BLaER1 treated with 17β-estradiol and CSF1 and Interleukin-3, amounts not matched to agents 10 nM and 100 nM (cell line): ENCODE measurements at regions not wholly inside any gene's neighbourhood (a gene's known extent, or its start where the extent isn't known, plus 50 kb on each side); places are given as distances from the start of the nearest gene placed in this dataset.
"Not testable (repeated sequence)": the region's sequence is repeated elsewhere in the genome, so short reads cannot be mapped to it uniquely, and the experiment has no call there.

ENCODE experiments used
- H3K27ac ChIP-seq, 11 experiments: shearing (Covaris generic); formaldehyde crosslinking; 2 replicates each; pipeline ENCODE4 v1.8.1; 2022
- H3K27me3 ChIP-seq, 11 experiments: shearing (Covaris generic); formaldehyde crosslinking; 2 replicates each; pipeline ENCODE4 v1.8.1; 2022
- H3K36me3 ChIP-seq, 11 experiments: shearing (Covaris generic); formaldehyde crosslinking; 2 replicates each; pipeline ENCODE4 v1.8.1; 2022
- H3K4me1 ChIP-seq, 10 experiments: shearing (Covaris generic); formaldehyde crosslinking; 2 replicates each; pipeline ENCODE4 v1.8.1; 2022
- H3K4me2 ChIP-seq, 11 experiments: shearing (Covaris generic); formaldehyde crosslinking; 2 replicates each; pipeline ENCODE4 v1.8.1; 2022
- H3K4me3 ChIP-seq, 10 experiments: shearing (Covaris generic); formaldehyde crosslinking; 2 replicates each; pipeline ENCODE4 v1.8.1; 2022
- H3K9ac ChIP-seq, 11 experiments: shearing (Covaris generic); formaldehyde crosslinking; 2 replicates each; pipeline ENCODE4 v1.8.1; 2022
- H3K9me3 ChIP-seq, 11 experiments: shearing (Covaris generic); formaldehyde crosslinking; replicated peaks in 1 of 11; 2 replicates each; pipeline ENCODE4 v1.8.1; 2022
- H4K20me1 ChIP-seq, 11 experiments: shearing (Covaris generic); formaldehyde crosslinking; 2 replicates each; pipeline ENCODE4 v1.8.1; 2022
- Cebpa-rat ChIP-seq, 11 experiments: shearing (Covaris generic); IDR thresholded peaks; 2 replicates each; pipeline ENCODE4 v1.8.1; 2022

GRCh38 chr6:48560408-48560807 is 449.4 kb upstream of the PTCHD4 start:
- no peak for TF ChIP-seq Cebpa-rat (IDR thresholded peaks at IDR 0.05)
- Histone ChIP-seq H4K20me1 (no peaks in the 10 kb centered on the region), H3K36me3 (no peaks in the 10 kb centered on the region), H3K4me2 (no peak overlapping the region), H3K27ac (no peak overlapping the region), H3K9me3 (peaks cover 0 to 2% (median 0%) of the 10 kb centered on the region in 11 experiments; a peak in 2 of 22 replicates), H3K4me1 (no peaks in the 10 kb centered on the region), H3K4me3 (no peak overlapping the region), H3K9ac (no peak overlapping the region), H3K27me3 (no peaks in the 10 kb centered on the region)

DNA sequence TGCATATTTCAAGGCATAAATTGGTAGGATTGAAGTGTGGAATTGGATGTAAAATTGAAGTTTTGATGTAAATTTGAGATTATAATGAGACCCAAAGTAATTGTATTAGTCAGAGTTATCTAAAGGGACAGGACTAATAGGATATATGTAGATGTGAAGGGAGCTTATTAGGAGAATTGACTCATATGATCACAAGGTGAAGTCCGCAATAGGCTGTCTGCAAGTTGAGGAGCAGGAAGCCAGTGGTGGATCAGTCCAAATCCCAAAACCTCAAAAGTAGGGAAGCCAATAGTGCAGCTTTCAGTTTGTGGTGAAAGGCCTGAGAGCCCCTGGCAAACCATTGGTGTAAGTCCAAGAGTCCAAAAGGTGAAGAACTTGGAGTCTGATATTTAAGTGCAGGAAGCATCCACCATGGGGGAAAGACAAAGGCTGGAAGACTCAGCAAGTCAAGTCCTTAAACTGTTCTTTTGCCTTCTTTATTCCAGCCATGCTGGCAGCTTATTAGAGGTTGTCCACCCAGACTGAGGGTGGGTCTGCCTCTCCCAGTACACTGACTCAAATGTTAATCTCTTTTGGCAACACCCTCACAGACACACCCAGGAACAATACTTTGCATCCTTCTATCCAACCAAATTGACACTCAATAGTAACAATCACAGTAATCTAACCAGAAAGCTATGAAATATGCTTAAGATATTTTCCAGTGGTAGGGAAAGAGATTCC is 442.6 kb upstream of the PTCHD4 start:
- Histone ChIP-seq H3K4me2 (no peak overlapping the region), H3K36me3 (no peaks in the 10 kb centered on the region), H3K27ac (no peak overlapping the region), H3K27me3 (no peaks in the 10 kb centered on the region), H3K4me1 (no peaks in the 10 kb centered on the region), H4K20me1 (no peaks in the 10 kb centered on the region), H3K9me3 (peaks cover 0 to 14% (median 0%) of the 10 kb centered on the region in 11 experiments; a peak in 3 of 22 replicates), H3K4me3 (no peak overlapping the region), H3K9ac (no peak overlapping the region)
- no peak for TF ChIP-seq Cebpa-rat (IDR thresholded peaks at IDR 0.05)

GRCh38 chr6:48552905-48553304 is 441.9 kb upstream of the PTCHD4 start:
- H3K9me3 ChIP-seq: peaks cover 0 to 14% (median 0%) of the 10 kb centered on the region in 11 experiments; a peak in 3 of 22 replicates
- no peaks in the 10 kb centered on the region for H4K20me1 ChIP-seq
- H3K4me3 ChIP-seq: no peak overlapping the region
- no peak overlapping the region for H3K9ac ChIP-seq
- no peaks in the 10 kb centered on the region for H3K27me3 ChIP-seq
- no peaks in the 10 kb centered on the region for H3K36me3 ChIP-seq
- no peaks in the 10 kb centered on the region for H3K4me1 ChIP-seq
- TF ChIP-seq Cebpa-rat (IDR thresholded peaks at IDR 0.05): no peak
- no peak overlapping the region for H3K27ac ChIP-seq
- H3K4me2 ChIP-seq: no peak overlapping the region

GRCh38 chr6:48550603-48551002 is 439.6 kb upstream of the PTCHD4 start:
- H3K36me3 ChIP-seq: no peaks in the 10 kb centered on the region
- peaks cover 0 to 4% (median 0%) of the 10 kb centered on the region in 11 experiments; a peak in 1 of 22 replicates for H3K27me3 ChIP-seq
- H3K27ac ChIP-seq: no peak overlapping the region
- H3K4me1 ChIP-seq: no peaks in the 10 kb centered on the region
- TF ChIP-seq Cebpa-rat (IDR thresholded peaks at IDR 0.05): no peak
- no peak overlapping the region for H3K4me2 ChIP-seq
- H4K20me1 ChIP-seq: no peaks in the 10 kb centered on the region
- H3K9me3 ChIP-seq: peaks cover 0 to 14% (median 0%) of the 10 kb centered on the region in 11 experiments; a peak in 3 of 22 replicates
- no peak overlapping the region for H3K4me3 ChIP-seq
- no peak overlapping the region for H3K9ac ChIP-seq

- H3K4me1 ChIP-seq: no peaks in the 10 kb centered on the region
- H3K4me2 ChIP-seq: no peak overlapping the region
- H3K9me3 ChIP-seq: peaks cover 14 to 29% (median 18%) of the 10 kb centered on the region in 11 experiments
- no peak overlapping the region for H3K27ac ChIP-seq
- no peaks in the 10 kb centered on the region for H3K36me3 ChIP-seq
- H4K20me1 ChIP-seq: no peaks in the 10 kb centered on the region
- H3K27me3 ChIP-seq: peaks cover 0 to 28% (median 0%) of the 10 kb centered on the region in 11 experiments; a peak in 7 of 22 replicates
- H3K9ac ChIP-seq: no peak overlapping the region
- TF ChIP-seq Cebpa-rat (IDR thresholded peaks at IDR 0.05): peak in 1 of 11 experiments; percentile 42; a peak in 1 of 22 replicates
- H3K4me3 ChIP-seq: no peak overlapping the region
These were observed 431.2 kb upstream of the PTCHD4 start for GRCh38 chr6:48542191-48542590.

- H3K27me3 ChIP-seq: peaks cover 0 to 34% (median 0%) of the 10 kb centered on the region in 11 experiments; a peak in 7 of 22 replicates
- no peak for TF ChIP-seq Cebpa-rat (IDR thresholded peaks at IDR 0.05)
- no peaks in the 10 kb centered on the region for H4K20me1 ChIP-seq
- peaks cover 14 to 31% (median 18%) of the 10 kb centered on the region in 11 experiments for H3K9me3 ChIP-seq
- H3K36me3 ChIP-seq: no peaks in the 10 kb centered on the region
- no peak overlapping the region for H3K4me2 ChIP-seq
- H3K4me3 ChIP-seq: no peak overlapping the region
- no peaks in the 10 kb centered on the region for H3K4me1 ChIP-seq
- no peak overlapping the region for H3K9ac ChIP-seq
- H3K27ac ChIP-seq: no peak overlapping the region
These were observed 430.7 kb upstream of the PTCHD4 start for GRCh38 chr6:48541649-48542048.

- Histone ChIP-seq H3K27me3 (peaks cover 0 to 77% (median 0%) of the 10 kb centered on the region in 11 experiments; a peak in 7 of 22 replicates), H3K36me3 (no peaks in the 10 kb centered on the region), H3K4me3 (no peak overlapping the region), H3K27ac (no peak overlapping the region), H3K9me3 (peaks cover 0 to 12% (median 0%) of the 10 kb centered on the region in 11 experiments; a peak in 4 of 22 replicates), H3K4me1 (peaks cover 6 to 21% (median 18%) of the 10 kb centered on the region in 10 experiments), H4K20me1 (peaks cover 0 to 5% (median 0%) of the 10 kb centered on the region in 11 experiments; a peak in 2 of 22 replicates), H3K9ac (no peak overlapping the region), H3K4me2 (peak overlapping the region; percentile 47 to 78 (median 60))
- TF ChIP-seq Cebpa-rat (IDR thresholded peaks at IDR 0.05): no peak
These were observed 424.6 kb upstream of the PTCHD4 start for GRCh38 chr6:48535582-48536009.

- not testable (repeated sequence) for H4K20me1 ChIP-seq, H3K4me3 ChIP-seq, H3K27ac ChIP-seq, H3K9ac ChIP-seq, H3K9me3 ChIP-seq, H3K36me3 ChIP-seq, H3K4me2 ChIP-seq
- H3K4me1 ChIP-seq: peaks cover 6 to 28% (median 17%) of the 10 kb centered on the region in 10 experiments
- peaks cover 0 to 42% (median 0%) of the 10 kb centered on the region in 11 experiments; a peak in 7 of 22 replicates for H3K27me3 ChIP-seq
These were observed 420.0 kb upstream of the PTCHD4 start for GRCh38 chr6:48530978-48531377.

DNA sequence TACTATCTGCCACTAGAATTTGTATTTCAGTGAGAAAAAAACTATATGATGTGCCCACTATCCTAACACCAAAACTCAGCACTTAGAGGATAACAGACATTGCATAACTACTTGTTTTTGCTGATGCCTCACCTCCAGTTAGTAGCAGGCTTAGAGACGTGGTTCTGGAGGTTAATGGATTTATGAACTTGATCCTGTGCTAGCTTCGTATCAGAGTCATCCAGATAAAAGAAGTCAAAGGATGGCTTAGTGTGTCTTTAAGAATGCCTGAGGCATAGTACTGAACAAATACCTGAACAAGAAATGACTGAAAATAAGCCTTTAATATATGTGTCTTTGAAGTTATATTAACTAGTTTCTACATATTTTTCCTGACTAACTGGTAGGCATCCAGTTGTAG is 414.9 kb upstream of the PTCHD4 start:
- H3K4me2 ChIP-seq: no peak overlapping the region
- no peaks in the 10 kb centered on the region for H3K36me3 ChIP-seq
- H4K20me1 ChIP-seq: no peaks in the 10 kb centered on the region
- no peak overlapping the region for H3K9ac ChIP-seq
- H3K9me3 ChIP-seq: no peaks in the 10 kb centered on the region
- no peak for TF ChIP-seq Cebpa-rat (IDR thresholded peaks at IDR 0.05)
- no peak overlapping the region for H3K27ac ChIP-seq
- peaks cover 0 to 10% (median 0%) of the 10 kb centered on the region in 10 experiments; a peak in 4 of 20 replicates for H3K4me1 ChIP-seq
- H3K27me3 ChIP-seq: no peaks in the 10 kb centered on the region; a peak in 1 of 22 replicates
- no peak overlapping the region for H3K4me3 ChIP-seq

GRCh38 chr6:48520951-48521350 is 410.0 kb upstream of the PTCHD4 start:
- Histone ChIP-seq H3K4me1 (no peaks in the 10 kb centered on the region), H3K27me3 (no peaks in the 10 kb centered on the region), H3K36me3 (no peaks in the 10 kb centered on the region), H3K27ac (no peak overlapping the region), H3K9me3 (no peaks in the 10 kb centered on the region), H4K20me1 (no peaks in the 10 kb centered on the region), H3K4me3 (no peak overlapping the region), H3K9ac (no peak overlapping the region), H3K4me2 (no peak overlapping the region)
- TF ChIP-seq Cebpa-rat (IDR thresholded peaks at IDR 0.05): no peak
